ENCODE measurements at regions not wholly inside any gene's neighbourhood (a gene's known extent, or its start where the extent isn't known, plus 50 kb on each side); places are given as distances from the start of the nearest gene placed in this dataset.

- Mint-ChIP-seq H3K4me3 (no peak overlapping the region), H3K4me1 (no peaks in the 10 kb centered on the region), H3K27me3 (no peaks in the 10 kb centered on the region), H3K9me3 (ENCODE audit: insufficient read depth) (peaks cover 2% of the 10 kb centered on the region), H3K27ac (no peak overlapping the region)
- WGBS (ENCODE audit: insufficient coverage), result 92% methylated on average over 4 of the region's 8 CpGs
- Histone ChIP-seq H3K27ac (ENCODE audit: low read length in 2 of 2) (no peak overlapping the region), H3K9me3 (ENCODE audit: control extremely low read depth in 1 of 3, control insufficient read depth in 2 of 3, insufficient read depth in 1 of 3, low read length in 2 of 3) (peaks cover 0 to 3% (median 0%) of the 10 kb centered on the region in 3 donors), H3K4me1 (ENCODE audit: control insufficient read depth in 2 of 2, insufficient read depth in 2 of 2, low read length in 2 of 2) (no peaks in the 10 kb centered on the region), H3K79me2 (ENCODE audit: control insufficient read depth, insufficient read depth, low read length) (no peaks in the 10 kb centered on the region), H2AFZ (ENCODE audit: insufficient read depth, low read depth, low read length, poor library complexity, severe bottlenecking) (no peak overlapping the region), H3K4me3 (ENCODE audit: control extremely low read depth in 1 of 5, extremely low read depth in 1 of 5, insufficient read depth in 1 of 5, low read depth in 2 of 5, low read length in 4 of 5) (no peak overlapping the region), H3K4me2 (replicated peaks; ENCODE audit: low read depth, low read length, poor library complexity, severe bottlenecking) (no peak overlapping the region), H3K27me3 (replicated peaks in 1 of 4; ENCODE audit: control extremely low read depth in 1 of 4, control insufficient read depth in 3 of 4, insufficient read depth in 4 of 4, low read length in 3 of 4) (no peaks in the 10 kb centered on the region), H3K36me3 (replicated peaks in 1 of 2; ENCODE audit: control extremely low read depth in 1 of 2, control insufficient read depth in 1 of 2, extremely low read depth in 1 of 2, insufficient read depth in 2 of 2, low read length in 1 of 2) (no peaks in the 10 kb centered on the region), H3K9ac (ENCODE audit: low read length) (no peak overlapping the region), H4K20me1 (ENCODE audit: control insufficient read depth, insufficient read depth, low read length, poor library complexity, severe bottlenecking) (no peaks in the 10 kb centered on the region)
- intact Hi-C loops (cut with micrococcal nuclease), result no loop called here
- no peak for TF ChIP-seq CTCF (IDR thresholded peaks at IDR 0.05)
- no peak for TF ChIP-seq EZH2 (IDR thresholded peaks at IDR 0.05; ENCODE audit: borderline replicate concordance, insufficient read depth, low read depth, low read length, poor library complexity, severe bottlenecking)
- ChIA-PET CTCF (no interaction called here), POLR2A (no interaction called here)
- DNase-seq (no peak), ATAC-seq (ENCODE audit: low read depth) (no peak)
Measured at GRCh38 chr10:2414039-2414438, 653.3 kb upstream of the PFKP start.

- intact Hi-C loops (cut with micrococcal nuclease), result no loop called here
- no peak overlapping the region for H3K4me2 ChIP-seq (replicated peaks; ENCODE audit: low read depth, low read length, poor library complexity, severe bottlenecking)
- H3K4me1 ChIP-seq (ENCODE audit: control insufficient read depth in 2 of 2, insufficient read depth in 2 of 2, low read length in 2 of 2), result no peaks in the 10 kb centered on the region
- CTCF ChIA-PET, result no interaction called here
- no peak for DNase-seq
- Mint-ChIP-seq H3K4me1 (no peaks in the 10 kb centered on the region), H3K27me3 (no peaks in the 10 kb centered on the region), H3K27ac (no peak overlapping the region), H3K9me3 (ENCODE audit: insufficient read depth) (peaks cover 2% of the 10 kb centered on the region), H3K4me3 (no peak overlapping the region)
- no peak for TF ChIP-seq EZH2 (IDR thresholded peaks at IDR 0.05; ENCODE audit: borderline replicate concordance, insufficient read depth, low read depth, low read length, poor library complexity, severe bottlenecking)
- no peak for TF ChIP-seq CTCF (IDR thresholded peaks at IDR 0.05)
- no peak overlapping the region for H2AFZ ChIP-seq (ENCODE audit: insufficient read depth, low read depth, low read length, poor library complexity, severe bottlenecking)
- POLR2A ChIA-PET, result no interaction called here
- no peaks in the 10 kb centered on the region for H4K20me1 ChIP-seq (ENCODE audit: control insufficient read depth, insufficient read depth, low read length, poor library complexity, severe bottlenecking)
- H3K27ac ChIP-seq (ENCODE audit: low read length in 2 of 2), result no peak overlapping the region
- H3K9ac ChIP-seq (ENCODE audit: low read length), result no peak overlapping the region
- H3K36me3 ChIP-seq (replicated peaks in 1 of 2; ENCODE audit: control extremely low read depth in 1 of 2, control insufficient read depth in 1 of 2, extremely low read depth in 1 of 2, insufficient read depth in 2 of 2, low read length in 1 of 2), result no peaks in the 10 kb centered on the region
- H3K9me3 ChIP-seq (ENCODE audit: control extremely low read depth in 1 of 3, control insufficient read depth in 2 of 3, insufficient read depth in 1 of 3, low read length in 2 of 3), result peaks cover 0 to 3% (median 0%) of the 10 kb centered on the region in 3 donors
- H3K4me3 ChIP-seq (ENCODE audit: control extremely low read depth in 1 of 5, extremely low read depth in 1 of 5, insufficient read depth in 1 of 5, low read depth in 2 of 5, low read length in 4 of 5), result no peak overlapping the region
- H3K79me2 ChIP-seq (ENCODE audit: control insufficient read depth, insufficient read depth, low read length), result no peaks in the 10 kb centered on the region
- 97% methylated on average over 4 of the region's 4 CpGs for WGBS (ENCODE audit: insufficient coverage)
- ATAC-seq (ENCODE audit: low read depth), result no peak
- H3K27me3 ChIP-seq (replicated peaks in 1 of 4; ENCODE audit: control extremely low read depth in 1 of 4, control insufficient read depth in 3 of 4, insufficient read depth in 4 of 4, low read length in 3 of 4), result no peaks in the 10 kb centered on the region
Measured at GRCh38 chr10:2410049-2410448, 657.3 kb upstream of the PFKP start.

All from B cell (primary cell).